Suprapubic skin (tissue), 4 donors: ENCODE measurements at regions not wholly inside any gene's neighbourhood (a gene's known extent, or its start where the extent isn't known, plus 50 kb on each side); places are given as distances from the start of the nearest gene placed in this dataset.
"Not testable (repeated sequence)": the region's sequence is repeated elsewhere in the genome, so short reads cannot be mapped to it uniquely, and the experiment has no call there.

ENCODE experiments used
- DNase-seq, 2 donors: peaks; one replicate each; pipeline ENCODE4 v3.0.0-alpha.2; 2019; ENCODE audit warnings: low spot score in 2 of 2
- H3K27ac ChIP-seq: fragments of 200-600 bp; sonication (generic); one replicate; pipeline ENCODE4 v1.5.1; 2019
- H3K27me3 ChIP-seq: fragments of 200-600 bp; sonication (generic); one replicate; pipeline ENCODE4 v1.5.1; 2019
- H3K36me3 ChIP-seq: fragments of 200-600 bp; sonication (generic); one replicate; pipeline ENCODE4 v1.5.1; 2019
- H3K4me1 ChIP-seq: fragments of 200-600 bp; sonication (generic); one replicate; pipeline ENCODE4 v1.5.1; 2019
- H3K4me3 ChIP-seq: fragments of 200-600 bp; sonication (generic); one replicate; pipeline ENCODE4 v1.5.1; 2019; ENCODE audit warnings: mild to moderate bottlenecking
- H3K9me3 ChIP-seq: fragments of 200-600 bp; sonication (generic); one replicate; pipeline ENCODE4 v1.5.1; 2019
- CTCF ChIP-seq, 2 donors: fragments of 200-600 bp in 1 of 2; fragments of 450-650 bp in 1 of 2; sonication (generic) in 1 of 2; IDR thresholded peaks; one replicate each; pipeline ENCODE4 v1.5.1; 2016 to 2019; ENCODE audit warnings: antibody characterized with exemption in 2 of 2, mild to moderate bottlenecking in 1 of 2, moderate library complexity in 1 of 2
- WGBS: methylation state at CpG from one replicate; pipeline ENCODE4 v1.1.5; 2018; 5-methylcytosine and 5-hydroxymethylcytosine counted together

GRCh38 chr10:47619300-47620012, 96.0 kb upstream of the AGAP9 start:
- H3K4me1 ChIP-seq, H3K36me3 ChIP-seq, H3K4me3 ChIP-seq, H3K9me3 ChIP-seq, H3K27me3 ChIP-seq, H3K27ac ChIP-seq, DNase-seq: not testable (repeated sequence)
- TF ChIP-seq CTCF (IDR thresholded peaks at IDR 0.05), result peak in 1 of 2 donors; percentile 23
- WGBS, result 54% methylated on average over 3 of the region's 3 CpGs

- not testable (repeated sequence) for H3K9me3 ChIP-seq, H3K4me3 ChIP-seq, H3K27ac ChIP-seq, H3K36me3 ChIP-seq, H3K4me1 ChIP-seq, DNase-seq, H3K27me3 ChIP-seq
- WGBS, result 50% methylated on average over 1 of the region's 3 CpGs
Observed at GRCh38 chr10:47609311-47609710, 85.9 kb upstream of the AGAP9 start.

GRCh38 chr10:47605791-47606773, 82.6 kb upstream of the AGAP9 start:
- H3K36me3 ChIP-seq, DNase-seq, H3K9me3 ChIP-seq, H3K27ac ChIP-seq, H3K27me3 ChIP-seq, H3K4me3 ChIP-seq, H3K4me1 ChIP-seq: not testable (repeated sequence)
- no CpG with 5 or more reads among the region's 1 CpG for WGBS

- not testable (repeated sequence) for H3K27me3 ChIP-seq, H3K36me3 ChIP-seq, H3K27ac ChIP-seq, H3K4me1 ChIP-seq, DNase-seq, H3K4me3 ChIP-seq, H3K9me3 ChIP-seq
- WGBS, result 95% methylated on average over 2 of the region's 2 CpGs
Observed at GRCh38 chr10:47600604-47601003, 77.2 kb upstream of the AGAP9 start.

- not testable (repeated sequence) for H3K27me3 ChIP-seq, DNase-seq, H3K4me1 ChIP-seq, H3K27ac ChIP-seq, H3K9me3 ChIP-seq, H3K4me3 ChIP-seq, H3K36me3 ChIP-seq
- WGBS, result no CpG with 5 or more reads among the region's 15 CpGs
Observed at GRCh38 chr10:47600127-47600526, 76.7 kb upstream of the AGAP9 start.

GRCh38 chr10:47599657-47600056, 76.2 kb upstream of the AGAP9 start:
- WGBS, result 86% methylated on average over 15 of the region's 16 CpGs
- not testable (repeated sequence) for H3K4me1 ChIP-seq, H3K4me3 ChIP-seq, H3K9me3 ChIP-seq, H3K36me3 ChIP-seq, DNase-seq, H3K27me3 ChIP-seq, H3K27ac ChIP-seq

- H3K36me3 ChIP-seq, DNase-seq, H3K4me3 ChIP-seq, H3K9me3 ChIP-seq, H3K4me1 ChIP-seq, H3K27ac ChIP-seq, H3K27me3 ChIP-seq: not testable (repeated sequence)
- 70% methylated on average over 2 of the region's 4 CpGs for WGBS
Observed at GRCh38 chr10:47593805-47594204, 70.4 kb upstream of the AGAP9 start.

GRCh38 chr10:47593129-47593528, 69.7 kb upstream of the AGAP9 start:
- H3K27me3 ChIP-seq, H3K4me1 ChIP-seq, H3K36me3 ChIP-seq, H3K4me3 ChIP-seq, H3K27ac ChIP-seq, DNase-seq, H3K9me3 ChIP-seq: not testable (repeated sequence)
- 97% methylated on average over 2 of the region's 2 CpGs for WGBS

- WGBS, result no CpG with 5 or more reads among the region's 3 CpGs
- not testable (repeated sequence) for H3K36me3 ChIP-seq, H3K27ac ChIP-seq, H3K4me1 ChIP-seq, H3K9me3 ChIP-seq, H3K27me3 ChIP-seq, H3K4me3 ChIP-seq, DNase-seq
Observed at GRCh38 chr10:47590956-47591355, 67.5 kb upstream of the AGAP9 start.

- not testable (repeated sequence) for H3K27ac ChIP-seq, DNase-seq, H3K36me3 ChIP-seq, H3K9me3 ChIP-seq, H3K27me3 ChIP-seq, H3K4me1 ChIP-seq, H3K4me3 ChIP-seq
- WGBS, result 97% methylated on average over 2 of the region's 2 CpGs
Observed at GRCh38 chr10:47590534-47590933, 67.1 kb upstream of the AGAP9 start.

- not testable (repeated sequence) for H3K4me3 ChIP-seq, H3K9me3 ChIP-seq, H3K4me1 ChIP-seq, H3K27ac ChIP-seq, DNase-seq, H3K27me3 ChIP-seq, H3K36me3 ChIP-seq
- WGBS, result 93% methylated on average over 3 of the region's 4 CpGs
Observed at GRCh38 chr10:47582051-47582450, 58.6 kb upstream of the AGAP9 start.

- not testable (repeated sequence) for H3K27ac ChIP-seq, H3K36me3 ChIP-seq, H3K4me1 ChIP-seq, DNase-seq, H3K9me3 ChIP-seq, H3K4me3 ChIP-seq, H3K27me3 ChIP-seq
- WGBS, result no CpG with 5 or more reads among the region's 2 CpGs
Observed at GRCh38 chr10:47580063-47580462, 56.6 kb upstream of the AGAP9 start.

GRCh38 chr10:47578547-47578946, 55.1 kb upstream of the AGAP9 start:
- not testable (repeated sequence) for H3K9me3 ChIP-seq, H3K27ac ChIP-seq, H3K4me1 ChIP-seq, H3K27me3 ChIP-seq, H3K4me3 ChIP-seq, H3K36me3 ChIP-seq, DNase-seq
